ENCODE measurements at regions not wholly inside any gene's neighbourhood (a gene's known extent, or its start where the extent isn't known, plus 50 kb on each side); places are given as distances from the start of the nearest gene placed in this dataset.

GRCh38 chr11:32008880-32009551 is 81.9 kb upstream of the RCN1 start:
- no peak for TF ChIP-seq POLR2AphosphoS5 (IDR thresholded peaks at IDR 0.05; ENCODE audit: low read depth, low read length)
- TF ChIP-seq POLR2A (IDR thresholded peaks at IDR 0.05; ENCODE audit: low read depth, low read length) = no peak

Measured in GM12892 (cell line).